SKM-1 (cell line): ENCODE measurements at regions not wholly inside any gene's neighbourhood (a gene's known extent, or its start where the extent isn't known, plus 50 kb on each side); places are given as distances from the start of the nearest gene placed in this dataset.

Experiments
- DNase-seq: peaks from one replicate; lab custom pipeline; 2025; ENCODE audit not compliant: unreplicated experiment; lab: John Stamatoyannopoulos, UW

- DNase-seq: no peak
Observed at GRCh38 chr13:48885027-48885395, 90.7 kb upstream of the FNDC3A start.

GRCh38 chr13:48888613-48889012 lies 87.1 kb upstream of the FNDC3A start:
- no peak for DNase-seq

GRCh38 chr13:48890391-48890790 lies 85.3 kb upstream of the FNDC3A start:
- DNase-seq: no peak

GRCh38 chr13:48891586-48891985 lies 84.1 kb upstream of the FNDC3A start:
- DNase-seq: no peak

- no peak for DNase-seq
Observed at GRCh38 chr13:48892053-48892687, 83.5 kb upstream of the FNDC3A start.

- DNase-seq: no peak
Observed at GRCh38 chr13:48892688-48893075, 83.0 kb upstream of the FNDC3A start.

- DNase-seq: no peak
Observed at GRCh38 chr13:48896312-48896711, 79.4 kb upstream of the FNDC3A start.

GRCh38 chr13:48901781-48902180 lies 73.9 kb upstream of the FNDC3A start:
- peak; percentile 65 for DNase-seq

- no peak for DNase-seq
Observed at GRCh38 chr13:48902368-48902767, 73.3 kb upstream of the FNDC3A start.

GRCh38 chr13:48904668-48905290 lies 70.9 kb upstream of the FNDC3A start:
- DNase-seq: no peak

GRCh38 chr13:48906200-48906599 lies 69.5 kb upstream of the FNDC3A start:
- DNase-seq: no peak

- no peak for DNase-seq
Observed at GRCh38 chr13:48908381-48909055, 67.2 kb upstream of the FNDC3A start.

GRCh38 chr13:48909056-48909389 lies 66.7 kb upstream of the FNDC3A start:
- no peak for DNase-seq

GRCh38 chr13:48910686-48911085 lies 65.0 kb upstream of the FNDC3A start:
- no peak for DNase-seq

- no peak for DNase-seq
Observed at GRCh38 chr13:48919751-48920150, 56.0 kb upstream of the FNDC3A start.

- no peak for DNase-seq
Observed at GRCh38 chr13:48920730-48921129, 55.0 kb upstream of the FNDC3A start.

- DNase-seq: no peak
Observed at GRCh38 chr13:48923376-48923775, 52.3 kb upstream of the FNDC3A start.

- DNase-seq: no peak
Observed at GRCh38 chr13:48925001-48925400, 50.7 kb upstream of the FNDC3A start.
